Nephron (organoid): ENCODE measurements at regions not wholly inside any gene's neighbourhood (a gene's known extent, or its start where the extent isn't known, plus 50 kb on each side); places are given as distances from the start of the nearest gene placed in this dataset.

Experiments
- H3K27ac Mint-ChIP-seq, 3 experiments: 2 replicates each; pipeline ENCODE4 v1.8.0; 2020; ENCODE audit warnings: mixed read lengths in 3 of 3, mild to moderate bottlenecking in 2 of 3, moderate library complexity in 1 of 3
- H3K27me3 Mint-ChIP-seq: 2 replicates; pipeline ENCODE4 v1.8.0; 2021; ENCODE audit warnings: low read depth, mild to moderate bottlenecking, moderate library complexity, mixed read lengths
- H3K36me3 Mint-ChIP-seq: 2 replicates; pipeline ENCODE4 v1.8.0; 2020; ENCODE audit warnings: low read depth, mixed read lengths
- H3K4me1 Mint-ChIP-seq: 2 replicates; pipeline ENCODE4 v1.8.0; 2020; ENCODE audit warnings: mixed read lengths
- H3K4me3 Mint-ChIP-seq, 3 experiments: 2 replicates each; pipeline ENCODE4 v1.8.0; 2020; ENCODE audit warnings: mild to moderate bottlenecking in 3 of 3, mixed read lengths in 3 of 3, moderate library complexity in 2 of 3
- H3K9me3 Mint-ChIP-seq: 2 replicates; pipeline ENCODE4 v1.8.0; 2020; ENCODE audit warnings: mixed read lengths
- CTCF ChIP-seq, 3 experiments: fragments of 200-600 bp; sonication (generic); IDR thresholded peaks; one replicate each; pipeline ENCODE4 v1.5.0; 2021; ENCODE audit warnings: antibody characterized with exemption in 3 of 3; ENCODE audit not compliant: unreplicated experiment in 3 of 3

GRCh38 chr2:109070290-109070689 lies 58.7 kb upstream of the SH3RF3 start:
- Mint-ChIP-seq H3K27me3 (peaks cover 10% of the 10 kb centered on the region), H3K27ac (no peak overlapping the region), H3K4me1 (peaks cover 22% of the 10 kb centered on the region), H3K4me3 (no peak overlapping the region), H3K36me3 (no peaks in the 10 kb centered on the region), H3K9me3 (no peaks in the 10 kb centered on the region)
- no peak for TF ChIP-seq CTCF (IDR thresholded peaks at IDR 0.05; ENCODE audit: unreplicated experiment in 3 of 3)

GRCh38 chr2:109069331-109070194 lies 59.4 kb upstream of the SH3RF3 start:
- H3K4me3 Mint-ChIP-seq, result no peak overlapping the region
- H3K27me3 Mint-ChIP-seq, result peaks cover 13% of the 10 kb centered on the region
- no peak overlapping the region for H3K27ac Mint-ChIP-seq
- peaks cover 25% of the 10 kb centered on the region for H3K4me1 Mint-ChIP-seq
- no peak for TF ChIP-seq CTCF (IDR thresholded peaks at IDR 0.05; ENCODE audit: unreplicated experiment in 3 of 3)
- no peaks in the 10 kb centered on the region for H3K36me3 Mint-ChIP-seq
- no peaks in the 10 kb centered on the region for H3K9me3 Mint-ChIP-seq

- Mint-ChIP-seq H3K9me3 (no peaks in the 10 kb centered on the region), H3K36me3 (no peaks in the 10 kb centered on the region), H3K4me1 (peaks cover 25% of the 10 kb centered on the region), H3K27me3 (peaks cover 13% of the 10 kb centered on the region), H3K4me3 (no peak overlapping the region), H3K27ac (no peak overlapping the region)
- no peak for TF ChIP-seq CTCF (IDR thresholded peaks at IDR 0.05; ENCODE audit: unreplicated experiment in 3 of 3)
These were observed 60.2 kb upstream of the SH3RF3 start for GRCh38 chr2:109068811-109069210.

GRCh38 chr2:109067631-109068125 lies 61.3 kb upstream of the SH3RF3 start:
- TF ChIP-seq CTCF (IDR thresholded peaks at IDR 0.05; ENCODE audit: unreplicated experiment in 3 of 3), result no peak
- Mint-ChIP-seq H3K4me1 (peaks cover 33% of the 10 kb centered on the region), H3K27ac (peak overlapping the region in 1 of 3 experiments; percentile 47), H3K36me3 (no peaks in the 10 kb centered on the region), H3K27me3 (peaks cover 16% of the 10 kb centered on the region), H3K4me3 (no peak overlapping the region), H3K9me3 (no peaks in the 10 kb centered on the region)

- H3K27ac Mint-ChIP-seq, result peak overlapping the region in 2 of 3 experiments; percentile 16 to 47
- H3K4me3 Mint-ChIP-seq, result no peak overlapping the region
- H3K36me3 Mint-ChIP-seq, result no peaks in the 10 kb centered on the region
- H3K9me3 Mint-ChIP-seq, result no peaks in the 10 kb centered on the region
- peaks cover 33% of the 10 kb centered on the region for H3K4me1 Mint-ChIP-seq
- peaks cover 18% of the 10 kb centered on the region for H3K27me3 Mint-ChIP-seq
- no peak for TF ChIP-seq CTCF (IDR thresholded peaks at IDR 0.05; ENCODE audit: unreplicated experiment in 3 of 3)
These were observed 61.9 kb upstream of the SH3RF3 start for GRCh38 chr2:109066917-109067597.
